SJSA1 (cell line): ENCODE measurements at regions not wholly inside any gene's neighbourhood (a gene's known extent, or its start where the extent isn't known, plus 50 kb on each side); places are given as distances from the start of the nearest gene placed in this dataset.

Source experiments
- DNase-seq, 2 experiments: peaks; one replicate each; pipeline ENCODE4 v3.0.0-alpha.2; 2015 to 2020; ENCODE audit warnings: low spot score in 2 of 2, low read depth in 1 of 2
- H3K27ac ChIP-seq: fragments of 250-450 bp; sonication (Bioruptor Pico); 2 replicates; pipeline ENCODE4 v1.5.1; 2020; ENCODE audit warnings: mild to moderate bottlenecking, moderate library complexity
- H3K27me3 ChIP-seq: fragments of 250-450 bp; sonication (Bioruptor Pico); replicated peaks from 2 replicates; pipeline ENCODE4 v1.5.1; 2020; ENCODE audit warnings: mild to moderate bottlenecking, moderate library complexity
- H3K36me3 ChIP-seq: fragments of 250-450 bp; sonication (Bioruptor Pico); 2 replicates; pipeline ENCODE4 v1.5.1; 2020; ENCODE audit warnings: mild to moderate bottlenecking
- H3K4me1 ChIP-seq: fragments of 250-450 bp; sonication (Bioruptor Pico); replicated peaks from 2 replicates; pipeline ENCODE4 v1.6.1; 2021; ENCODE audit warnings: mild to moderate bottlenecking
- H3K4me3 ChIP-seq: fragments of 250-450 bp; sonication (Bioruptor Pico); 2 replicates; pipeline ENCODE4 v1.5.1; 2020; ENCODE audit warnings: mild to moderate bottlenecking
- H3K9me3 ChIP-seq: fragments of 250-450 bp; sonication (Bioruptor Pico); replicated peaks from 2 replicates; pipeline ENCODE4 v1.5.1; 2020; ENCODE audit warnings: mild to moderate bottlenecking

GRCh38 chr11:80441821-80442220 lies 1001.0 kb upstream of the TENM4 start:
- H3K9me3 ChIP-seq = no peaks in the 10 kb centered on the region
- no peak overlapping the region for H3K27ac ChIP-seq
- H3K4me3 ChIP-seq = no peak overlapping the region
- no peak for DNase-seq
- no peaks in the 10 kb centered on the region for H3K4me1 ChIP-seq
- H3K27me3 ChIP-seq = no peaks in the 10 kb centered on the region
- H3K36me3 ChIP-seq = no peaks in the 10 kb centered on the region

- Histone ChIP-seq H3K27me3 (no peaks in the 10 kb centered on the region), H3K4me1 (no peaks in the 10 kb centered on the region), H3K9me3 (no peaks in the 10 kb centered on the region), H3K4me3 (no peak overlapping the region), H3K36me3 (no peaks in the 10 kb centered on the region), H3K27ac (no peak overlapping the region)
- DNase-seq = no peak
Measured at GRCh38 chr11:80440835-80441234, 1000.0 kb upstream of the TENM4 start.

- no peak for DNase-seq
- Histone ChIP-seq H3K4me1 (no peaks in the 10 kb centered on the region), H3K27me3 (no peaks in the 10 kb centered on the region), H3K27ac (no peak overlapping the region), H3K4me3 (no peak overlapping the region), H3K9me3 (no peaks in the 10 kb centered on the region), H3K36me3 (no peaks in the 10 kb centered on the region)
Measured at GRCh38 chr11:80436547-80436946, 995.7 kb upstream of the TENM4 start.

GRCh38 chr11:80435345-80435744 lies 994.5 kb upstream of the TENM4 start:
- DNase-seq = no peak
- Histone ChIP-seq H3K4me1 (no peaks in the 10 kb centered on the region), H3K9me3 (no peaks in the 10 kb centered on the region), H3K27me3 (no peaks in the 10 kb centered on the region), H3K27ac (no peak overlapping the region), H3K4me3 (no peak overlapping the region), H3K36me3 (no peaks in the 10 kb centered on the region)

GRCh38 chr11:80432057-80432456 lies 991.2 kb upstream of the TENM4 start:
- H3K36me3 ChIP-seq = no peaks in the 10 kb centered on the region
- H3K4me1 ChIP-seq = no peaks in the 10 kb centered on the region
- H3K27me3 ChIP-seq = no peaks in the 10 kb centered on the region
- no peak for DNase-seq
- H3K27ac ChIP-seq = no peak overlapping the region
- no peak overlapping the region for H3K4me3 ChIP-seq
- no peaks in the 10 kb centered on the region for H3K9me3 ChIP-seq

GRCh38 chr11:80424012-80424695 lies 983.3 kb upstream of the TENM4 start:
- Histone ChIP-seq H3K4me1 (no peaks in the 10 kb centered on the region), H3K27ac (no peak overlapping the region), H3K36me3 (no peaks in the 10 kb centered on the region), H3K4me3 (no peak overlapping the region), H3K27me3 (no peaks in the 10 kb centered on the region), H3K9me3 (no peaks in the 10 kb centered on the region)
- no peak for DNase-seq

- no peaks in the 10 kb centered on the region for H3K4me1 ChIP-seq
- H3K36me3 ChIP-seq = no peaks in the 10 kb centered on the region
- H3K27ac ChIP-seq = no peak overlapping the region
- no peaks in the 10 kb centered on the region for H3K9me3 ChIP-seq
- DNase-seq = no peak
- H3K27me3 ChIP-seq = no peaks in the 10 kb centered on the region
- H3K4me3 ChIP-seq = no peak overlapping the region
Measured at GRCh38 chr11:80420374-80420773, 979.5 kb upstream of the TENM4 start.

- Histone ChIP-seq H3K27ac (no peak overlapping the region), H3K27me3 (no peaks in the 10 kb centered on the region), H3K4me3 (no peak overlapping the region), H3K9me3 (no peaks in the 10 kb centered on the region), H3K4me1 (no peaks in the 10 kb centered on the region), H3K36me3 (no peaks in the 10 kb centered on the region)
- DNase-seq = no peak
Measured at GRCh38 chr11:80417681-80418080, 976.9 kb upstream of the TENM4 start.

GRCh38 chr11:80415580-80415979 lies 974.8 kb upstream of the TENM4 start:
- no peak for DNase-seq
- Histone ChIP-seq H3K4me1 (no peaks in the 10 kb centered on the region), H3K36me3 (no peaks in the 10 kb centered on the region), H3K27me3 (no peaks in the 10 kb centered on the region), H3K27ac (no peak overlapping the region), H3K9me3 (no peaks in the 10 kb centered on the region), H3K4me3 (no peak overlapping the region)

GRCh38 chr11:80414181-80415165 lies 973.6 kb upstream of the TENM4 start:
- H3K27me3 ChIP-seq = no peaks in the 10 kb centered on the region
- H3K4me3 ChIP-seq = no peak overlapping the region
- no peak for DNase-seq
- no peaks in the 10 kb centered on the region for H3K9me3 ChIP-seq
- no peaks in the 10 kb centered on the region for H3K4me1 ChIP-seq
- H3K36me3 ChIP-seq = no peaks in the 10 kb centered on the region
- H3K27ac ChIP-seq = no peak overlapping the region

- no peaks in the 10 kb centered on the region for H3K4me1 ChIP-seq
- no peak overlapping the region for H3K27ac ChIP-seq
- no peak for DNase-seq
- H3K36me3 ChIP-seq = no peaks in the 10 kb centered on the region
- H3K9me3 ChIP-seq = no peaks in the 10 kb centered on the region
- H3K27me3 ChIP-seq = no peaks in the 10 kb centered on the region
- no peak overlapping the region for H3K4me3 ChIP-seq
Measured at GRCh38 chr11:80412604-80413003, 971.8 kb upstream of the TENM4 start.

- DNase-seq = no peak
- H3K27me3 ChIP-seq = no peaks in the 10 kb centered on the region
- H3K4me1 ChIP-seq = no peaks in the 10 kb centered on the region
- H3K27ac ChIP-seq = no peak overlapping the region
- H3K36me3 ChIP-seq = no peaks in the 10 kb centered on the region
- H3K9me3 ChIP-seq = no peaks in the 10 kb centered on the region
- H3K4me3 ChIP-seq = no peak overlapping the region
Measured at GRCh38 chr11:80393210-80393609, 952.4 kb upstream of the TENM4 start.

GRCh38 chr11:80390505-80390904 lies 949.7 kb upstream of the TENM4 start:
- Histone ChIP-seq H3K4me1 (no peaks in the 10 kb centered on the region), H3K9me3 (no peaks in the 10 kb centered on the region), H3K27me3 (no peaks in the 10 kb centered on the region), H3K36me3 (no peaks in the 10 kb centered on the region), H3K4me3 (no peak overlapping the region), H3K27ac (no peak overlapping the region)
- no peak for DNase-seq

GRCh38 chr11:80388536-80388935 lies 947.7 kb upstream of the TENM4 start:
- no peaks in the 10 kb centered on the region for H3K27me3 ChIP-seq
- no peak overlapping the region for H3K27ac ChIP-seq
- H3K4me1 ChIP-seq = no peaks in the 10 kb centered on the region
- DNase-seq = no peak
- no peaks in the 10 kb centered on the region for H3K9me3 ChIP-seq
- no peaks in the 10 kb centered on the region for H3K36me3 ChIP-seq
- H3K4me3 ChIP-seq = no peak overlapping the region
